ENCODE measurements at regions not wholly inside any gene's neighbourhood (a gene's known extent, or its start where the extent isn't known, plus 50 kb on each side); places are given as distances from the start of the nearest gene placed in this dataset.

DNA sequence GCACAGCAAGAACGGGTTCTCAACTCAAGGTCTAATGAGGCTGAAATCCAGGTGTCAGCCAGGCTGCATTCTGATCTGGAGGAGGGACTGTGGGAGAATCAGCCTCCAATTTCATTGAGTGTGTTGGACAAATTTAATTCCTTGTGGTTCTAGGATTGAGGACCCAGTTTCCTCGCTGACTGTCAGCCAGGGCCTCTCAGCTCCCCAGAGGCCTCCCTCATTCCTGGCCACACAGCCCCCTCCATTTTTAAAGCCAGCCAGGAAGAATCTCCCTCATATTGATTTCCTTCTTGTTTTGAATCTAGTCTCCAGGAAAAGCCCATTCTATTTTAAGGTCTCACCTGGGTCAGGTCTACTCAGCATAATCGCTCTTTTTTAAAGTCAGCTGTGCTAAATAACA, 73.7 kb upstream of the ARMC2 start:
- H3K27me3 ChIP-seq, result peaks cover 55% of the 10 kb centered on the region
- no peaks in the 10 kb centered on the region for H3K36me3 ChIP-seq
- TF ChIP-seq, protein P1, sequence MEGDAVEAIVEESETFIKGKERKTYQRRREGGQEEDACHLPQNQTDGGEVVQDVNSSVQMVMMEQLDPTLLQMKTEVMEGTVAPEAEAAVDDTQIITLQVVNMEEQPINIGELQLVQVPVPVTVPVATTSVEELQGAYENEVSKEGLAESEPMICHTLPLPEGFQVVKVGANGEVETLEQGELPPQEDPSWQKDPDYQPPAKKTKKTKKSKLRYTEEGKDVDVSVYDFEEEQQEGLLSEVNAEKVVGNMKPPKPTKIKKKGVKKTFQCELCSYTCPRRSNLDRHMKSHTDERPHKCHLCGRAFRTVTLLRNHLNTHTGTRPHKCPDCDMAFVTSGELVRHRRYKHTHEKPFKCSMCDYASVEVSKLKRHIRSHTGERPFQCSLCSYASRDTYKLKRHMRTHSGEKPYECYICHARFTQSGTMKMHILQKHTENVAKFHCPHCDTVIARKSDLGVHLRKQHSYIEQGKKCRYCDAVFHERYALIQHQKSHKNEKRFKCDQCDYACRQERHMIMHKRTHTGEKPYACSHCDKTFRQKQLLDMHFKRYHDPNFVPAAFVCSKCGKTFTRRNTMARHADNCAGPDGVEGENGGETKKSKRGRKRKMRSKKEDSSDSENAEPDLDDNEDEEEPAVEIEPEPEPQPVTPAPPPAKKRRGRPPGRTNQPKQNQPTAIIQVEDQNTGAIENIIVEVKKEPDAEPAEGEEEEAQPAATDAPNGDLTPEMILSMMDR (IDR thresholded peaks at IDR 0.05; ENCODE audit: low read depth, low read length), result no peak
- H3K9me3 ChIP-seq (ENCODE audit: low read depth), result no peaks in the 10 kb centered on the region
- H3K4me3 ChIP-seq, result no peak overlapping the region
- H3K27ac ChIP-seq, result no peak overlapping the region
- H3K4me1 ChIP-seq (ENCODE audit: low read depth), result no peaks in the 10 kb centered on the region
- DNase-seq (ENCODE audit: low read depth in 1 of 2, low spot score in 1 of 2), result no peak

DNA sequence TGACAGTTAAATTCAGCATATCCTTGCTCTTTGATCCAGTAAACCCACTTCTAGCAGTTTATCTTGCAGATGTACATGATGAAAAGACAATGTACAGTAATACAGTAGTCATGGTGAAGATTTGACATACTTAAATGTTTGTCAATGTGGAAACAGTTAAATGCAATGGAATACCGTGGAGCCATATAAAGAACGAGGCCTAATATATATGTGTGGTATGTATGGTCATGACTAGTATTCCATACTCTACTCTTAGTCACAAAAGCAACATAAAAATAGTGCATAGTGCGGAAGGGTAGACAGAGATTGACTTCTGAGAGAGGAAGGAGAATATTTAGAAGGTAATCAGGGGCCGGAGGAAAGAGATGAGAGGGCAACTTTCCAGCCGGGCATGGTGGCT, 70.7 kb upstream of the ARMC2 start:
- Histone ChIP-seq H3K4me3 (no peak overlapping the region), H3K27me3 (peaks cover 54% of the 10 kb centered on the region), H3K9me3 (ENCODE audit: low read depth) (no peaks in the 10 kb centered on the region), H3K27ac (no peak overlapping the region), H3K4me1 (ENCODE audit: low read depth) (no peaks in the 10 kb centered on the region), H3K36me3 (no peaks in the 10 kb centered on the region)
- TF ChIP-seq, protein P1 (IDR thresholded peaks at IDR 0.05; ENCODE audit: low read depth, low read length), result no peak
- DNase-seq (ENCODE audit: low read depth in 1 of 2, low spot score in 1 of 2), result no peak

DNA sequence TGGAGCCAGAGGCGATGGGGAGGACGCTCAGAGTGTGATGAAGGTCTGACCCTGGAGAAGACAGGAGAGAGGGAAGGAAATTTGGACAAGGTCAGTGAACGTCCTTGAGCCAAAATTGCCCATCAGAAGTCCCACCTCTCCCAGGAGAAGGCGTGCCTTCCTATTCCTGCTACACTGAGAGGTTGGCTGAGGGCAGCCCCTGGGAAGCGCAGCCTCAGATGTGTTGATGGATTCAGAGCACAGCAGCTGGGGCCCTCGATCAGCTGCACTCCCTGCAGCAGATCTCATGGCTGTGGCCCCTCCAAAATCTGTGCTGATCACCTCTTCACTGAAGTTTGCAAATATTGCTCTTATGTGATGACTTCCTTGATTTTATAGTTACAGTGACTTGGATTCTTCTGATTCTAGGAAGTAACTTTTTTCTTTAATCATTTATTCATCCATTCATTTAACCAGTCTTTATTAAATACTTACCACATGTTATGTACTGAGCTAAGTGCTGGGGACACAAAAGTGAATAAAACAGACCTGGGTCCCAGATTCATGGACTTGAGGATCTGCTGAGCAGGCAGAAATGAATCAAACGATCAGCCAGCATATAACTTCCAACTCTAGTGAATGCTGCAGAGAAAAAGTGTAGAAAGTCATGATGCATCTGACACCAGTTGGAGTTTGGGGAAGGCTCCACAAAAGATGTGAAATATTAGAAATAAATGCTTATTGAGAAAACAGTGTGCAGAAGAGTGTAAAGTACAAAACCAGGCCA, 69.6 kb upstream of the ARMC2 start:
- Histone ChIP-seq H3K27me3 (peaks cover 61% of the 10 kb centered on the region), H3K36me3 (no peaks in the 10 kb centered on the region), H3K9me3 (ENCODE audit: low read depth) (no peaks in the 10 kb centered on the region), H3K4me1 (ENCODE audit: low read depth) (no peaks in the 10 kb centered on the region), H3K27ac (no peak overlapping the region), H3K4me3 (no peak overlapping the region)
- TF ChIP-seq, protein P1 (IDR thresholded peaks at IDR 0.05; ENCODE audit: low read depth, low read length), result no peak
- DNase-seq (ENCODE audit: low read depth in 1 of 2, low spot score in 1 of 2), result no peak

DNA sequence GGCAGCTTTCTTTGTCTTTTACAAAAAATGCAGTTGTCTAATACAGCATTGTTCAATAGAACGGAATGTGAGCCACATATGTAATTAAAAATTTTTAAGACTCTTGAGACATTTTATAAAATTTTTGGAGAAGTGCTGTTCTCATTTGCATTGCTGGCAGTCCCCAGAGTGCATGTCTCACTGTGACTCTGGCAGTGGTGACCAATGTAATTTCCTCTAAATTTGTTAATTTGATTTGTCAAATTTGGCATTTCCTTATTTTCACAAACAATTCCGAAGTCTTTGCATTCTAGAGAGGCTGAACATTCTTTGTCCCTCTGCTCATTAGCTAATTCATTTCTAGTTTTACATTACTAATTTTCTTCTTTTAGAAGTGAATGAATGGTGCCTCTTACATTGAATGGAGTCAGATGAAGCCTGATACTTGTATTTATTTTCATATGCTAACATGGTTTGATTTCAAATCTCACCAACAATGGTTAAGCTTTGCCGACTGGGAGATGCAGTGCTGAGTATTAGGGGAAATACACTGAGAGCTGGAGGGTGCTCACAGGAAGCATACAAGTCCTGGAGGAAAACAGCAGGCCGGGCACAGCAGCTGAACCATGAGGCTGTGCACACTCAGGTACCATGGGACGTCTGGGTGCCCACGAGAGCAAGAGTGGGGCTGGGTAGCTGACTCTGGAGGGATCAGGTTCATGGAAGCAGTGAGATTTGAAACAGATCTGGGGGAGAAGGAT, 68.5 kb upstream of the ARMC2 start:
- Histone ChIP-seq H3K27me3 (peaks cover 68% of the 10 kb centered on the region), H3K27ac (no peak overlapping the region), H3K4me3 (no peak overlapping the region), H3K9me3 (ENCODE audit: low read depth) (no peaks in the 10 kb centered on the region), H3K4me1 (ENCODE audit: low read depth) (no peaks in the 10 kb centered on the region), H3K36me3 (no peaks in the 10 kb centered on the region)
- no peak for DNase-seq (ENCODE audit: low read depth in 1 of 2, low spot score in 1 of 2)
- TF ChIP-seq, protein P1 (IDR thresholded peaks at IDR 0.05; ENCODE audit: low read depth, low read length), result no peak

DNA sequence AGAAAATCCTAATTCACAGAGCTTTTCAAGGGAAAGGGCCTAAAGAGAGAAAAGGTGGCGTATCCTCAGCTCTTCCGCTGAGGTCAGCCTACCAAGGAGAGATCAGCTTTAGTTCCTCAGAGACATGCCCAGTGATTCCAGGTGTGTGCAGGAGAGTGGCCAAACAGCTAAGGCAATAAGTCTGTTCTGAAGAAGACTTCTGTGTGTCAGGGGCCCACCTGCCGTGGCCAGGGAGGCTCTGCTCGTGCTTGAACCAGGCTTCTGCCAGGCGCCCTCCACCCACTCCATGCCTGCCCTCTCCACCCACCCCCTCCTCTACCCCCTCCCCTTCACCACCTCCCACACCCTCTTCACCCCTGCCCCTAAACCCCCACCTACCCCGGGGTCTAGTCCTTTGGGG, 67.4 kb upstream of the ARMC2 start:
- DNase-seq (ENCODE audit: low read depth in 1 of 2, low spot score in 1 of 2), result no peak
- H3K27ac ChIP-seq, result no peak overlapping the region
- no peak overlapping the region for H3K4me3 ChIP-seq
- H3K4me1 ChIP-seq (ENCODE audit: low read depth), result no peaks in the 10 kb centered on the region
- H3K27me3 ChIP-seq, result peaks cover 77% of the 10 kb centered on the region
- TF ChIP-seq, protein P1 (IDR thresholded peaks at IDR 0.05; ENCODE audit: low read depth, low read length), result no peak
- H3K9me3 ChIP-seq (ENCODE audit: low read depth), result no peaks in the 10 kb centered on the region
- H3K36me3 ChIP-seq, result no peaks in the 10 kb centered on the region

Measured in cardiac muscle cell (in vitro differentiated cells and primary cell).